Mesenchymal stem cell (in vitro differentiated cells and primary cell): ENCODE measurements at regions not wholly inside any gene's neighbourhood (a gene's known extent, or its start where the extent isn't known, plus 50 kb on each side); places are given as distances from the start of the nearest gene placed in this dataset.

ENCODE experiments used
- DNase-seq: peaks from one replicate; pipeline ENCODE4 v3.0.0-alpha.2; 2013
- H2AFZ ChIP-seq: one replicate; pipeline ENCODE4 v1.6.1; 2013; ENCODE audit warnings: low read depth, mild to moderate bottlenecking, control low read depth, inconsistent platforms, low read length, moderate library complexity
- H2AK5ac ChIP-seq: 2 replicates; pipeline ENCODE4 v1.6.1; 2013; ENCODE audit warnings: low read length, moderate library complexity, mild to moderate bottlenecking, inconsistent platforms; ENCODE audit not compliant: severe bottlenecking
- H2BK120ac ChIP-seq: one replicate; pipeline ENCODE4 v1.6.1; 2013; ENCODE audit warnings: low read depth, mild to moderate bottlenecking, inconsistent platforms, low read length, moderate library complexity
- H2BK12ac ChIP-seq, 2 experiments: one replicate each; pipeline ENCODE4 v1.6.1; 2013; ENCODE audit warnings: inconsistent platforms in 2 of 2, low read length in 2 of 2, mild to moderate bottlenecking in 2 of 2, moderate library complexity in 2 of 2, control low read depth in 1 of 2
- H2BK15ac ChIP-seq: one replicate; pipeline ENCODE4 v1.6.1; 2013; ENCODE audit warnings: mild to moderate bottlenecking, low read depth, inconsistent platforms; ENCODE audit not compliant: poor library complexity, severe bottlenecking
- H2BK5ac ChIP-seq: 2 replicates; pipeline ENCODE4 v1.6.1; 2013; ENCODE audit warnings: low read depth, mild to moderate bottlenecking, low read length, control low read depth, inconsistent platforms; ENCODE audit not compliant: poor library complexity, severe bottlenecking
- H3K14ac ChIP-seq, 2 experiments: one replicate each; pipeline ENCODE4 v1.6.1; 2013; ENCODE audit warnings: inconsistent platforms in 2 of 2, low read length in 2 of 2, control low read depth in 1 of 2, mild to moderate bottlenecking in 1 of 2, moderate library complexity in 1 of 2
- H3K18ac ChIP-seq, 2 experiments: one replicate each; pipeline ENCODE4 v1.6.1; 2013; ENCODE audit warnings: inconsistent platforms in 2 of 2, low read length in 2 of 2, control low read depth in 1 of 2, low read depth in 1 of 2, mild to moderate bottlenecking in 1 of 2
- H3K23ac ChIP-seq, 2 experiments: one replicate each; pipeline ENCODE4 v1.6.1; 2013; ENCODE audit warnings: inconsistent platforms in 2 of 2, low read length in 2 of 2, mild to moderate bottlenecking in 2 of 2, moderate library complexity in 2 of 2, control low read depth in 1 of 2
- H3K27ac ChIP-seq: 2 replicates; pipeline ENCODE4 v1.5.1; 2013; ENCODE audit warnings: mild to moderate bottlenecking, moderate library complexity, low read length, control low read depth, inconsistent platforms; ENCODE audit not compliant: poor library complexity, severe bottlenecking
- H3K27me3 ChIP-seq, 2 experiments: 2 replicates each; pipeline versions ENCODE4 v1.6.1 to v1.7.0; 2013; ENCODE audit warnings: low read length in 2 of 2, mild to moderate bottlenecking in 2 of 2, moderate library complexity in 2 of 2, control low read depth in 1 of 2, inconsistent platforms in 1 of 2; ENCODE audit not compliant: control insufficient read depth in 1 of 2, insufficient read depth in 1 of 2
- H3K36me3 ChIP-seq, 2 experiments: 2 replicates each; pipeline versions ENCODE4 v1.6.1 to v1.7.0; 2013; ENCODE audit warnings: low read length in 2 of 2, control low read depth in 1 of 2, inconsistent platforms in 1 of 2, low read depth in 1 of 2, mild to moderate bottlenecking in 1 of 2; ENCODE audit not compliant: insufficient read depth in 2 of 2, control insufficient read depth in 1 of 2
- H3K4ac ChIP-seq, 2 experiments: one replicate each; pipeline ENCODE4 v1.6.1; 2013; ENCODE audit warnings: inconsistent platforms in 2 of 2, low read length in 2 of 2, mild to moderate bottlenecking in 2 of 2, moderate library complexity in 2 of 2, control low read depth in 1 of 2, low read depth in 1 of 2
- H3K4me1 ChIP-seq: 2 replicates; pipeline ENCODE4 v1.6.1; 2013; ENCODE audit warnings: low read depth, low read length, control low read depth; ENCODE audit not compliant: control insufficient read depth, insufficient read depth
- H3K4me2 ChIP-seq: 2 replicates; pipeline ENCODE4 v1.6.1; 2013; ENCODE audit warnings: low read length, mild to moderate bottlenecking, inconsistent platforms; ENCODE audit not compliant: poor library complexity, severe bottlenecking
- H3K4me3 ChIP-seq, 2 experiments: 2 replicates each; pipeline versions ENCODE4 v1.5.1 to v1.7.0; 2013; ENCODE audit warnings: low read length in 2 of 2, mild to moderate bottlenecking in 2 of 2, control low read depth in 1 of 2, low read depth in 1 of 2; ENCODE audit not compliant: insufficient read depth in 1 of 2
- H3K79me1 ChIP-seq: replicated peaks from 2 replicates; pipeline ENCODE4 v1.6.1; 2013; ENCODE audit warnings: mild to moderate bottlenecking, control low read depth, low read length, inconsistent platforms; ENCODE audit not compliant: poor library complexity, severe bottlenecking
- H3K9ac ChIP-seq: 2 replicates; pipeline ENCODE4 v1.7.0; 2013; ENCODE audit warnings: mild to moderate bottlenecking, low read length, moderate library complexity
- H3K9me3 ChIP-seq: 2 replicates; pipeline ENCODE4 v1.7.0; 2013; ENCODE audit warnings: mild to moderate bottlenecking, low read length; ENCODE audit not compliant: control insufficient read depth
- H4K8ac ChIP-seq: one replicate; pipeline ENCODE4 v1.6.1; 2013; ENCODE audit warnings: inconsistent platforms, mild to moderate bottlenecking, low read length, moderate library complexity
- H4K91ac ChIP-seq: one replicate; pipeline ENCODE4 v1.6.1; 2013; ENCODE audit warnings: mild to moderate bottlenecking, low read length, inconsistent platforms
- WGBS: methylation state at CpG from one replicate; pipeline ENCODE4 v1.1.7; 2013; ENCODE audit warnings: mixed read lengths; 5-methylcytosine and 5-hydroxymethylcytosine counted together

DNA sequence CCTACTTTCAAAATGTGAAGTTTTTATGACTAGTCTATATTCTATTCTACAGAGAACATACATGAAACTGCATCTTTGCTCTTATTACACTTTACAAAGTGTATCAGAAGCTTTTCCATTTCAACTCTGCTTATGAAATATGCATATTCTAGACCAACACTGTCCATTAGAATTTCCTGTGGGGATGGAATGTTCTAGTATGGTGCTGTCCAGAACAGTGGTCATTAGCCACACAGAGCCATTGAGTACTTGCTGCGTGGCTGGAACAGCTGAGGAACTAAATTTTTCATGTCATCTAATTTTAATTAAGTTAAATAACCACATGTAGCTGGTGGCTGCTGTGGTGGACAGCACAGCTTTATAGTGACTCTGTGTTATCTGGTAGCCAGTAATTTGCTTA, 105.9 kb upstream of the PDE10A start:
- Histone ChIP-seq H3K9ac (no peak overlapping the region), H3K14ac (no peak overlapping the region), H3K4me1 (no peaks in the 10 kb centered on the region), H2BK12ac (no peak overlapping the region), H3K4me3 (no peak overlapping the region), H4K8ac (no peak overlapping the region), H2AK5ac (no peak overlapping the region), H3K18ac (no peak overlapping the region), H2BK15ac (no peak overlapping the region), H2AFZ (no peak overlapping the region), H3K4me2 (no peak overlapping the region), H4K91ac (no peak overlapping the region), H3K9me3 (no peaks in the 10 kb centered on the region), H3K79me1 (no peaks in the 10 kb centered on the region), H3K4ac (no peak overlapping the region), H3K27me3 (no peaks in the 10 kb centered on the region), H3K27ac (no peak overlapping the region), H2BK120ac (no peak overlapping the region), H3K36me3 (no peaks in the 10 kb centered on the region), H2BK5ac (no peak overlapping the region), H3K23ac (no peak overlapping the region)
- no CpG with 5 or more reads among the region's 1 CpG for WGBS
- DNase-seq = no peak

GRCh38 chr6:165767228-165767627, 104.2 kb upstream of the PDE10A start:
- Histone ChIP-seq H3K18ac (no peak overlapping the region), H3K4me2 (no peak overlapping the region), H2BK15ac (no peak overlapping the region), H3K4ac (no peak overlapping the region), H3K4me3 (no peak overlapping the region), H2BK12ac (no peak overlapping the region), H2BK5ac (no peak overlapping the region), H3K23ac (no peak overlapping the region), H4K91ac (no peak overlapping the region), H3K9me3 (peaks cover under 1% of the 10 kb centered on the region), H3K4me1 (no peaks in the 10 kb centered on the region), H2AFZ (no peak overlapping the region), H3K27me3 (no peaks in the 10 kb centered on the region), H4K8ac (no peak overlapping the region), H3K27ac (no peak overlapping the region), H2BK120ac (no peak overlapping the region), H3K9ac (no peak overlapping the region), H2AK5ac (no peak overlapping the region), H3K14ac (no peak overlapping the region), H3K79me1 (no peaks in the 10 kb centered on the region), H3K36me3 (no peaks in the 10 kb centered on the region)
- no peak for DNase-seq
- 33% methylated on average over 2 of the region's 3 CpGs for WGBS

- 6% methylated on average over 4 of the region's 4 CpGs for WGBS
- no peak overlapping the region for H3K23ac ChIP-seq
- H3K4me2 ChIP-seq = no peak overlapping the region
- no peak overlapping the region for H2AK5ac ChIP-seq
- no peaks in the 10 kb centered on the region for H3K79me1 ChIP-seq
- peaks cover 5% of the 10 kb centered on the region for H3K9me3 ChIP-seq
- H3K27ac ChIP-seq = no peak overlapping the region
- H2BK120ac ChIP-seq = no peak overlapping the region
- H2BK12ac ChIP-seq = no peak overlapping the region
- H3K36me3 ChIP-seq = no peaks in the 10 kb centered on the region
- no peak overlapping the region for H3K4me3 ChIP-seq
- no peaks in the 10 kb centered on the region for H3K27me3 ChIP-seq
- no peak overlapping the region for H3K14ac ChIP-seq
- H3K4me1 ChIP-seq = no peaks in the 10 kb centered on the region
- H3K18ac ChIP-seq = no peak overlapping the region
- no peak overlapping the region for H4K8ac ChIP-seq
- H3K4ac ChIP-seq = no peak overlapping the region
- no peak overlapping the region for H4K91ac ChIP-seq
- H2AFZ ChIP-seq = no peak overlapping the region
- no peak overlapping the region for H2BK5ac ChIP-seq
- DNase-seq = peak; percentile 38
- H3K9ac ChIP-seq = no peak overlapping the region
- no peak overlapping the region for H2BK15ac ChIP-seq
Observed at GRCh38 chr6:165766457-165766856, 103.4 kb upstream of the PDE10A start.

DNA sequence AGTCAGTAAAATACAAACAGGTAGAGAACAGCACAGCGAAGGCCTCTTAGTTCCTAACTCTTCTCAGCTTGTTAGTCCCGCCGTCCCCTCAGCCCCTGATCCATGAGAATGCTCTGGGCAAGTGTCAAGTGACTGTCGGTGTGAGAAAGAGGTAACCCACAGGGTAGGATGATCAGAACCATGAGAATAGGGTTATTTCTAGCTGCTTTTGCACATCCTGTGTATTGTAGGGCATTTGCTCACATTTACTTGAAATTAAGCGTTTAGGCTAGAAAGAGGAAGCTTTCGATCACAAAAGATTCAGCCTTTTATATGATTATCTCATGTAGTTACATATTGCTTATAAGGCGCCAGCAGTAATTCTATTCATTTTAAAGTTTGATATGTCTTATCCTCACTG, 103.0 kb upstream of the PDE10A start:
- H2BK12ac ChIP-seq = no peak overlapping the region
- no peak overlapping the region for H3K23ac ChIP-seq
- H3K36me3 ChIP-seq = no peaks in the 10 kb centered on the region
- H2BK15ac ChIP-seq = no peak overlapping the region
- no peaks in the 10 kb centered on the region for H3K79me1 ChIP-seq
- H3K4me1 ChIP-seq = no peaks in the 10 kb centered on the region
- 93% methylated on average over 6 of the region's 7 CpGs for WGBS
- no peak overlapping the region for H2AFZ ChIP-seq
- H3K27ac ChIP-seq = no peak overlapping the region
- no peak overlapping the region for H4K8ac ChIP-seq
- H3K14ac ChIP-seq = no peak overlapping the region
- H3K4me2 ChIP-seq = no peak overlapping the region
- no peak for DNase-seq
- no peak overlapping the region for H2BK5ac ChIP-seq
- H3K9me3 ChIP-seq = peaks cover 5% of the 10 kb centered on the region
- no peak overlapping the region for H2BK120ac ChIP-seq
- H3K4ac ChIP-seq = no peak overlapping the region
- no peak overlapping the region for H3K4me3 ChIP-seq
- no peak overlapping the region for H3K9ac ChIP-seq
- H2AK5ac ChIP-seq = no peak overlapping the region
- no peak overlapping the region for H3K18ac ChIP-seq
- no peak overlapping the region for H4K91ac ChIP-seq
- H3K27me3 ChIP-seq = no peaks in the 10 kb centered on the region
